T-cell (primary cell): ENCODE measurements at regions not wholly inside any gene's neighbourhood (a gene's known extent, or its start where the extent isn't known, plus 50 kb on each side); places are given as distances from the start of the nearest gene placed in this dataset.

ENCODE experiments used
- ATAC-seq, 4 experiments: fragments of 200-7000 bp in 3 of 4; fragments of 150-1000 bp in 1 of 4; cut with Tn5 transposase; replicated peaks in 1 of 4; 1 replicate in 3 of 4; 2 replicates in 1 of 4; pipeline ENCODE4 v1.10.0; 2021; ENCODE audit warnings: moderate library complexity in 3 of 4, mild to moderate bottlenecking in 2 of 4, moderate number of reproducible peaks in 1 of 4
- CTCF ChIA-PET, 2 donors: fragments of 300-600 bp; sonication (Branson Sonifier 250); formaldehyde crosslinking; loops; one replicate each; lab custom pipeline; 2022; ENCODE audit warnings: antibody characterized with exemption in 2 of 2; lab: Charles Lee
- POLR2A ChIA-PET, 2 donors: fragments of 300-600 bp; sonication (Branson Sonifier 250); formaldehyde crosslinking; loops; one replicate each; lab custom pipeline; 2022; ENCODE audit warnings: antibody characterized with exemption in 2 of 2; lab: Charles Lee
- DNase-seq, 35 experiments: peaks; one replicate each; pipeline versions ENCODE4 v3.0.0 to v3.0.0-alpha.2; 2013 to 2023
- H3K27ac ChIP-seq: one replicate; pipeline ENCODE4 v1.5.1; 2013; ENCODE audit warnings: low read length
- H3K27me3 ChIP-seq, 2 experiments: replicated peaks in 1 of 2; 1 replicate in 1 of 2; 2 replicates in 1 of 2; pipeline versions ENCODE4 v1.6.1 to v1.7.0; 2013; ENCODE audit warnings: low read length in 1 of 2, mixed read lengths in 1 of 2; ENCODE audit not compliant: control insufficient read depth in 2 of 2, insufficient read depth in 2 of 2; ENCODE audit errors: extremely low read depth in 1 of 2
- H3K36me3 ChIP-seq, 2 donors: 1 replicate in 1 of 2; 2 replicates in 1 of 2; pipeline versions ENCODE4 v1.6.1 to v1.7.0; 2013; ENCODE audit warnings: low read length in 1 of 2; ENCODE audit not compliant: control insufficient read depth in 2 of 2, insufficient read depth in 1 of 2; ENCODE audit errors: extremely low read depth in 1 of 2
- H3K4me1 ChIP-seq, 2 experiments: 1 replicate in 1 of 2; 2 replicates in 1 of 2; pipeline versions ENCODE4 v1.6.1 to v1.7.0; 2013; ENCODE audit warnings: low read length in 2 of 2, mixed read lengths in 1 of 2; ENCODE audit not compliant: insufficient read depth in 2 of 2, control insufficient read depth in 1 of 2; ENCODE audit errors: extremely low read depth in 1 of 2
- H3K4me3 ChIP-seq, 2 donors: 1 replicate in 1 of 2; 2 replicates in 1 of 2; pipeline versions ENCODE4 v1.5.1 to v1.7.0; 2013; ENCODE audit warnings: mild to moderate bottlenecking in 2 of 2, low read length in 1 of 2, moderate library complexity in 1 of 2; ENCODE audit not compliant: control insufficient read depth in 1 of 2; ENCODE audit errors: extremely low read depth in 1 of 2
- H3K9me3 ChIP-seq: 2 replicates; pipeline ENCODE4 v1.7.0; 2013
- H3K27ac Mint-ChIP-seq, 2 donors: one replicate each; pipeline ENCODE4 v1.8.0; 2020 to 2021; ENCODE audit warnings: mild to moderate bottlenecking in 2 of 2, mixed read lengths in 2 of 2
- H3K27me3 Mint-ChIP-seq, 2 donors: one replicate each; pipeline ENCODE4 v1.8.0; 2021 to 2022; ENCODE audit warnings: mixed read lengths in 2 of 2
- H3K36me3 Mint-ChIP-seq: one replicate; pipeline ENCODE4 v1.8.0; 2021; ENCODE audit warnings: mixed read lengths
- H3K4me1 Mint-ChIP-seq, 3 donors: one replicate each; pipeline ENCODE4 v1.8.0; 2020 to 2022; ENCODE audit warnings: mixed read lengths in 3 of 3, mild to moderate bottlenecking in 1 of 3
- H3K4me3 Mint-ChIP-seq, 3 donors: one replicate each; pipeline ENCODE4 v1.8.0; 2020 to 2022; ENCODE audit warnings: mild to moderate bottlenecking in 3 of 3, mixed read lengths in 3 of 3, moderate library complexity in 3 of 3
- H3K9me3 Mint-ChIP-seq, 3 donors: one replicate each; pipeline ENCODE4 v1.8.0; 2020 to 2022; ENCODE audit warnings: mixed read lengths in 3 of 3
- WGBS: methylation state at CpG from one replicate; pipeline ENCODE4 v1.1.5; 2013; ENCODE audit warnings: missing lambda C conversion rate; ENCODE audit not compliant: insufficient coverage; 5-methylcytosine and 5-hydroxymethylcytosine counted together

GRCh38 chr15:46589088-46589487 lies 954.3 kb downstream of the SQOR start:
- Histone ChIP-seq H3K9me3 (no peaks in the 10 kb centered on the region), H3K4me1 (no peaks in the 10 kb centered on the region), H3K27ac (no peak overlapping the region), H3K4me3 (no peak overlapping the region), H3K36me3 (no peaks in the 10 kb centered on the region), H3K27me3 (peaks cover 0 to 6% of the 10 kb centered on the region in 2 experiments)
- ChIA-PET POLR2A (no interaction called here), CTCF (no interaction called here)
- Mint-ChIP-seq H3K9me3 (peaks cover 12 to 21% (median 20%) of the 10 kb centered on the region in 3 donors), H3K4me1 (no peaks in the 10 kb centered on the region), H3K4me3 (no peak overlapping the region), H3K27ac (no peak overlapping the region), H3K36me3 (no peaks in the 10 kb centered on the region), H3K27me3 (no peaks in the 10 kb centered on the region)
- no peak for DNase-seq
- 80% methylated on average over 1 of the region's 4 CpGs for WGBS
- ATAC-seq, result no peak

- peaks cover 13 to 17% (median 13%) of the 10 kb centered on the region in 3 donors for H3K9me3 Mint-ChIP-seq
- no peak for DNase-seq
- Histone ChIP-seq H3K27me3 (peaks cover 0 to 6% of the 10 kb centered on the region in 2 experiments), H3K36me3 (no peaks in the 10 kb centered on the region), H3K4me3 (no peak overlapping the region), H3K27ac (no peak overlapping the region), H3K4me1 (no peaks in the 10 kb centered on the region), H3K9me3 (peaks cover 2% of the 10 kb centered on the region)
- no peaks in the 10 kb centered on the region for H3K4me1 Mint-ChIP-seq
- ChIA-PET CTCF (no interaction called here), POLR2A (no interaction called here)
- WGBS, result 100% methylated on average over 1 of the region's 4 CpGs
- no peaks in the 10 kb centered on the region for H3K36me3 Mint-ChIP-seq
- H3K27ac Mint-ChIP-seq, result no peak overlapping the region
- no peaks in the 10 kb centered on the region for H3K27me3 Mint-ChIP-seq
- H3K4me3 Mint-ChIP-seq, result no peak overlapping the region
- ATAC-seq, result no peak
Measured at GRCh38 chr15:46591462-46591861, 956.6 kb downstream of the SQOR start.

GRCh38 chr15:46595016-46595415 lies 960.2 kb downstream of the SQOR start:
- Mint-ChIP-seq H3K4me3 (no peak overlapping the region), H3K27ac (no peak overlapping the region), H3K9me3 (peaks cover 7 to 13% (median 13%) of the 10 kb centered on the region in 3 donors), H3K36me3 (no peaks in the 10 kb centered on the region), H3K4me1 (no peaks in the 10 kb centered on the region), H3K27me3 (no peaks in the 10 kb centered on the region)
- H3K27me3 ChIP-seq, result no peaks in the 10 kb centered on the region
- no peaks in the 10 kb centered on the region for H3K4me1 ChIP-seq
- no peak overlapping the region for H3K4me3 ChIP-seq
- WGBS, result 78% methylated on average over 2 of the region's 3 CpGs
- DNase-seq, result no peak
- CTCF ChIA-PET, result no interaction called here
- H3K36me3 ChIP-seq, result no peaks in the 10 kb centered on the region
- no peak for ATAC-seq
- H3K27ac ChIP-seq, result no peak overlapping the region
- POLR2A ChIA-PET, result no interaction called here
- H3K9me3 ChIP-seq, result peaks cover 2% of the 10 kb centered on the region

- 89% methylated on average over 1 of the region's 3 CpGs for WGBS
- peaks cover 10 to 17% (median 12%) of the 10 kb centered on the region in 3 donors for H3K9me3 Mint-ChIP-seq
- H3K4me1 ChIP-seq, result no peaks in the 10 kb centered on the region
- no peaks in the 10 kb centered on the region for H3K27me3 Mint-ChIP-seq
- no peak for DNase-seq
- H3K4me3 ChIP-seq, result no peak overlapping the region
- H3K9me3 ChIP-seq, result no peaks in the 10 kb centered on the region
- H3K4me1 Mint-ChIP-seq, result no peaks in the 10 kb centered on the region
- POLR2A ChIA-PET, result no interaction called here
- CTCF ChIA-PET, result no interaction called here
- no peaks in the 10 kb centered on the region for H3K27me3 ChIP-seq
- no peak overlapping the region for H3K27ac Mint-ChIP-seq
- no peak overlapping the region for H3K27ac ChIP-seq
- no peak for ATAC-seq
- H3K36me3 ChIP-seq, result no peaks in the 10 kb centered on the region
- H3K4me3 Mint-ChIP-seq, result no peak overlapping the region
- no peaks in the 10 kb centered on the region for H3K36me3 Mint-ChIP-seq
Measured at GRCh38 chr15:46607077-46607476, 972.2 kb downstream of the SQOR start.

GRCh38 chr15:46616033-46616432 lies 981.2 kb downstream of the SQOR start:
- H3K4me1 Mint-ChIP-seq, result no peaks in the 10 kb centered on the region
- WGBS, result 80% methylated on average over 2 of the region's 4 CpGs
- H3K36me3 Mint-ChIP-seq, result no peaks in the 10 kb centered on the region

GRCh38 chr15:46617507-46617906 lies 982.7 kb downstream of the SQOR start:
- ChIA-PET CTCF (no interaction called here), POLR2A (no interaction called here)
- no peaks in the 10 kb centered on the region for H3K27me3 ChIP-seq
- Mint-ChIP-seq H3K9me3 (peaks cover 9 to 22% (median 17%) of the 10 kb centered on the region in 3 donors), H3K27ac (no peak overlapping the region), H3K27me3 (peaks cover 0 to 2% of the 10 kb centered on the region in 2 donors), H3K4me1 (no peaks in the 10 kb centered on the region), H3K36me3 (no peaks in the 10 kb centered on the region), H3K4me3 (no peak overlapping the region)
- no peak overlapping the region for H3K4me3 ChIP-seq
- H3K4me1 ChIP-seq, result no peaks in the 10 kb centered on the region
- ATAC-seq (no peak), DNase-seq (no peak)
- H3K27ac ChIP-seq, result no peak overlapping the region
- peaks cover 3% of the 10 kb centered on the region for H3K9me3 ChIP-seq
- no peaks in the 10 kb centered on the region for H3K36me3 ChIP-seq

More at GRCh38 chr15:46616033-46616432, 981.2 kb downstream of the SQOR start:
- H3K27me3 Mint-ChIP-seq, result peaks cover 0 to 2% of the 10 kb centered on the region in 2 donors
- H3K9me3 Mint-ChIP-seq, result peaks cover 7 to 22% (median 14%) of the 10 kb centered on the region in 3 donors
- DNase-seq (no peak), ATAC-seq (no peak)
- no peak overlapping the region for H3K27ac Mint-ChIP-seq
- H3K36me3 ChIP-seq, result no peaks in the 10 kb centered on the region
- H3K27me3 ChIP-seq, result no peaks in the 10 kb centered on the region
- ChIA-PET POLR2A (no interaction called here), CTCF (no interaction called here)
- H3K4me1 ChIP-seq, result no peaks in the 10 kb centered on the region
- H3K27ac ChIP-seq, result no peak overlapping the region
- H3K4me3 Mint-ChIP-seq, result no peak overlapping the region
- no peak overlapping the region for H3K4me3 ChIP-seq
- H3K9me3 ChIP-seq, result peaks cover under 1% of the 10 kb centered on the region

- Histone ChIP-seq H3K9me3 (peaks cover 3% of the 10 kb centered on the region), H3K27ac (no peak overlapping the region), H3K4me1 (no peaks in the 10 kb centered on the region), H3K4me3 (no peak overlapping the region), H3K27me3 (no peaks in the 10 kb centered on the region), H3K36me3 (no peaks in the 10 kb centered on the region)
- POLR2A ChIA-PET, result no interaction called here
- WGBS, result 71% methylated on average over 1 of the region's 2 CpGs
- DNase-seq (no peak), ATAC-seq (no peak)
- Mint-ChIP-seq H3K27me3 (peaks cover 0 to 2% of the 10 kb centered on the region in 2 donors), H3K9me3 (peaks cover 12 to 22% (median 17%) of the 10 kb centered on the region in 3 donors), H3K4me1 (no peaks in the 10 kb centered on the region), H3K36me3 (no peaks in the 10 kb centered on the region), H3K27ac (no peak overlapping the region), H3K4me3 (no peak overlapping the region)
- CTCF ChIA-PET, result no interaction called here
Measured at GRCh38 chr15:46618984-46619383, 984.2 kb downstream of the SQOR start.
